ENCODE measurements at regions not wholly inside any gene's neighbourhood (a gene's known extent, or its start where the extent isn't known, plus 50 kb on each side); places are given as distances from the start of the nearest gene placed in this dataset.
"Not testable (repeated sequence)": the region's sequence is repeated elsewhere in the genome, so short reads cannot be mapped to it uniquely, and the experiment has no call there.

DNA sequence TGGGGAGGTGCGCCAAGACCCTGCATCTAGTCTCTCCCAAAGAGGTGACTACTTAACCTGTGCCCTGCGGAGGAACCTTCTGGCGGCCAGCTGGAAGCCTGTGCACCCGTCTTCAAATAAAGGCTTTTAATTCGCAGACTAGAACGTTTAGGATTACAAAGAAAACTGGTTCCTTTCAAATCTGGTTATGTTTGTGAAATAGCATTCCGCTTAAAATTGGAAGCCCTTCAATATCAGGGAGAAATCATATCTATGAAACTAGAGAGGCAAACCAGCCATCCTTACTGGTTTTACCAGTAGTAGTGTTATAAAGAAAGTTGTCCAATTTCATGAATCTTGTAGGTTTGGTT lies 250.8 kb downstream of the FAM72C start:
- TF ChIP-seq, protein P1, sequence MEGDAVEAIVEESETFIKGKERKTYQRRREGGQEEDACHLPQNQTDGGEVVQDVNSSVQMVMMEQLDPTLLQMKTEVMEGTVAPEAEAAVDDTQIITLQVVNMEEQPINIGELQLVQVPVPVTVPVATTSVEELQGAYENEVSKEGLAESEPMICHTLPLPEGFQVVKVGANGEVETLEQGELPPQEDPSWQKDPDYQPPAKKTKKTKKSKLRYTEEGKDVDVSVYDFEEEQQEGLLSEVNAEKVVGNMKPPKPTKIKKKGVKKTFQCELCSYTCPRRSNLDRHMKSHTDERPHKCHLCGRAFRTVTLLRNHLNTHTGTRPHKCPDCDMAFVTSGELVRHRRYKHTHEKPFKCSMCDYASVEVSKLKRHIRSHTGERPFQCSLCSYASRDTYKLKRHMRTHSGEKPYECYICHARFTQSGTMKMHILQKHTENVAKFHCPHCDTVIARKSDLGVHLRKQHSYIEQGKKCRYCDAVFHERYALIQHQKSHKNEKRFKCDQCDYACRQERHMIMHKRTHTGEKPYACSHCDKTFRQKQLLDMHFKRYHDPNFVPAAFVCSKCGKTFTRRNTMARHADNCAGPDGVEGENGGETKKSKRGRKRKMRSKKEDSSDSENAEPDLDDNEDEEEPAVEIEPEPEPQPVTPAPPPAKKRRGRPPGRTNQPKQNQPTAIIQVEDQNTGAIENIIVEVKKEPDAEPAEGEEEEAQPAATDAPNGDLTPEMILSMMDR (IDR thresholded peaks at IDR 0.05; ENCODE audit: extremely low read depth, insufficient read depth, missing control alignments) = no peak
- in situ Hi-C loops (cut with MboI; ENCODE audit: low pct_unique_long_range_greater_than_20kb, low sequenced_read_pairs, unreplicated experiment) = no loop called here
- no peak for DNase-seq (ENCODE audit: low spot score)

DNA sequence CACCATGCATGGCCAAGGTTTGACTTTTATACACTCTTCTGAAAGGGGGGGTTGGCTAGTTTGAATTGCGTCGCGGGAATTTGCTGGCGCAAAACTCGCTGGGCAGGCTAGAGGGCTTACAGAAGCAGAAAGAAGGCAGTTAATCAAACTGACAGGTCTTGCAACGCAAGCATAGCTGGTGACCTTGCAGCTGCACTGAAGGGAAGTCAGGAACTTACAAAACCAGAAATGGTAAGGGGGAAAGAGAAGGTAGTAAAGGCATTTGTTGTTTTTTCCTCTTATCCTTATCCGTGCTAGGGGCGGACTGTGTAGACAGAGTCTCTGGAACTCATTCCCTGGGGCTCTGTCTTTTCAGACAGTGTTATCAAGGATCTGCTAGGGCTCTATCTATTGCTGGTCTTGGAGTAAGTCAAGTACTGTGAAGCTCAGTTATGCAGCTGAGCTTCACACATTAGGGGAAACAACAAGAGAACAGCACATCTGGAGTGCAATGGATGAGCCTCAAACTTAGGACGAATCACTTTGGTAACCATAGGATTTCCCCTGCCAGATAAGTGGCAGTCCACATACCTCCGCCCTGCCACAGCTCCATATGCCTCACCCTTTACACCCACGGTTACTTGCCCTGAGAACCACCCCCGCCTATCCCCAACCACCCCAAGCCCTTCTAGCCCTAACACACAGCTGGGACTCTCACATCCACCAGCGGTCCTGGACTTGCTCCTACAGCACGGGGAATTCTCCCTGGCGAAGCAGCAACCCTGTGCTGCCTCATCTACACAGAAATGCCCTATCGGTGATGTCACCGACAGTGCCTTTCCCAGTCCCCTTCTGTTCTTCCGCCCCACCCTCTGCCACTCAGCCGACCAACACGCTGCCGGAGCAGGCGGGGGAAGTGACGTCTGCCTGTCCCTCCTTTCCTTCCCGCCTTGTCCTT lies 251.4 kb downstream of the FAM72C start:
- TF ChIP-seq, protein P1 (IDR thresholded peaks at IDR 0.05; ENCODE audit: extremely low read depth, insufficient read depth, missing control alignments) = no peak
- DNase-seq (ENCODE audit: low spot score) = no peak
- in situ Hi-C loops (cut with MboI; ENCODE audit: low pct_unique_long_range_greater_than_20kb, low sequenced_read_pairs, unreplicated experiment) = no loop called here

- in situ Hi-C loops (cut with MboI; ENCODE audit: low pct_unique_long_range_greater_than_20kb, low sequenced_read_pairs, unreplicated experiment) = no loop called here
Measured at GRCh38 chr1:143718524-143718923, 253.3 kb downstream of the FAM72C start.

DNA sequence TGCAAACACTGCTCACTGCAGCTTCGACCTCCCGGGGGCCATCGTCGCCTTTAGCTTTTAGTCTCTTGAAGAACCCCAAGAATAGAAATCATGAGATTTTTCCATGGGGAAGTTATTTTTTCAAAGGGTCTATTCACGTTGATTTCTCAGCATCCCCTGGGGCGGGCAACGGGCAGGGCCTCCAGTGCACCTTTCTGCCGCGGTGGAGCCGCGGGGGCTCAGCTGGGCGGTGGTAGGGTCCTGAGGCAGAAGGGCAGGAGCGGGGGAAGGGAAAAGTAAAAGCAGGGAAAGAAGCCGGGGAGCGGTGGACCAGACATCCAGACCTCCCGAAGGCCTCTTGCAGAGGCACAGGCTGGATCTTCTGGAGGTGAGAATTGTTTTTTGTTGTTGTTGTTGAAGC lies 253.8 kb downstream of the FAM72C start:
- in situ Hi-C loops (cut with MboI; ENCODE audit: low pct_unique_long_range_greater_than_20kb, low sequenced_read_pairs, unreplicated experiment) = no loop called here
- TF ChIP-seq, protein P1 (IDR thresholded peaks at IDR 0.05; ENCODE audit: extremely low read depth, insufficient read depth, missing control alignments) = no peak
- DNase-seq (ENCODE audit: low spot score) = no peak

More at GRCh38 chr1:143718524-143718923, 253.3 kb downstream of the FAM72C start:
- TF ChIP-seq, protein P1 (IDR thresholded peaks at IDR 0.05; ENCODE audit: extremely low read depth, insufficient read depth, missing control alignments) = no peak
- no peak for DNase-seq (ENCODE audit: low spot score)

- in situ Hi-C loops (cut with MboI; ENCODE audit: low pct_unique_long_range_greater_than_20kb, low sequenced_read_pairs, unreplicated experiment) = no loop called here
Measured at GRCh38 chr1:143717434-143717833, 254.4 kb downstream of the FAM72C start.

DNA sequence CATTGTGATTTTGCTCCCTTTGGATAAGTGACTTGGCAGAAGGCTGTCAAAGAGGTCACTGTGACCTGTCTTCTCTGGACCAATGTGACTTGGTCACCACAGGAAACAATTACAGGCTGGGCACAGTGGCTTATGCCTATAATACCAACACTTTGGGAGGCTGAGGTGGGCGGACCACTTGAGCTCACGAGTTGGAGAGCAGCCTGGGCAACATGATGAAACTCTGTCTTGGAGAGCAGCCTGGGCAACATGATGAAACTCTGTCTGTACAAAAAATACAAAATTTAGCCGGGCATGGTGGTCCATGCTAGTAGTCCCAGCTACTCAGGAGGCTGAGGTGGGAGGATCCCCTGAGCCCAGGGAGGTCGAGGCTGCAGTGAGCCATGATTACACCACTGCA lies 256.9 kb downstream of the FAM72C start:
- in situ Hi-C loops (cut with MboI; ENCODE audit: low pct_unique_long_range_greater_than_20kb, low sequenced_read_pairs, unreplicated experiment); DNase-seq (ENCODE audit: low spot score): not testable (repeated sequence)

More at GRCh38 chr1:143717434-143717833, 254.4 kb downstream of the FAM72C start:
- no peak for DNase-seq (ENCODE audit: low spot score)
- TF ChIP-seq, protein P1 (IDR thresholded peaks at IDR 0.05; ENCODE audit: extremely low read depth, insufficient read depth, missing control alignments) = no peak

GRCh38 chr1:143709606-143710259 lies 262.1 kb downstream of the FAM72C start:
- in situ Hi-C loops (cut with MboI; ENCODE audit: low pct_unique_long_range_greater_than_20kb, low sequenced_read_pairs, unreplicated experiment); DNase-seq (ENCODE audit: low spot score): not testable (repeated sequence)
- TF ChIP-seq, protein P1 (IDR thresholded peaks at IDR 0.05; ENCODE audit: extremely low read depth, insufficient read depth, missing control alignments) = peak; percentile 34

DNA sequence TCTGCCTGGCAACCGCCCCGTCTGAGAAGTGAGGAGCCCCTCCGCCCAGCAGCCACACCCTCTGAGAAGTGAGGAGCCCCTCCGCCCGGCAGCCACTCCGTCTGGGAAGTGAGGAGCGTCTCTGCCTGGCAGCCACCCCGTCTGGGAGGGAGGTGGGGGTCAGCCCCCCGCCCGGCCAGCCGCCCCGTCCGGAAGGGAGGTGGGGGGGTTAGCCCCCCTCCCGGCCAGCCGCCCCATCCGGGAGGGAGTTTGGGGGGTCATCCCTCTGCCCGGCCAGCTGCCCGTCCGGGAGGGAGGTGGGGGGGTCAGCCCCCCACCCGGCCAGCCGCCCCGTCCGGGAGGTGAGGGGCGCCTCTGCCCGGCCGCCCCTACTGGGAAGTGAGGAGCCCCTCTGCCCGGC lies 269.0 kb downstream of the FAM72C start:
- DNase-seq (ENCODE audit: low spot score); in situ Hi-C loops (cut with MboI; ENCODE audit: low pct_unique_long_range_greater_than_20kb, low sequenced_read_pairs, unreplicated experiment): not testable (repeated sequence)
